WERI-Rb-1 (cell line): ENCODE measurements at regions not wholly inside any gene's neighbourhood (a gene's known extent, or its start where the extent isn't known, plus 50 kb on each side); places are given as distances from the start of the nearest gene placed in this dataset.
"Not testable (repeated sequence)": the region's sequence is repeated elsewhere in the genome, so short reads cannot be mapped to it uniquely, and the experiment has no call there.

Experiments
- DNase-seq: peaks from one replicate; pipeline ENCODE4 v3.0.0-alpha.2; 2020
- H3K27ac ChIP-seq: fragments of 250-450 bp; sonication (Bioruptor Pico); 2 replicates; pipeline ENCODE4 v1.5.1; 2020; ENCODE audit warnings: mild to moderate bottlenecking, moderate library complexity
- H3K27me3 ChIP-seq: fragments of 250-450 bp; sonication (Bioruptor Pico); 2 replicates; pipeline ENCODE4 v1.5.1; 2021; ENCODE audit warnings: mild to moderate bottlenecking, low read depth, moderate library complexity; ENCODE audit not compliant: insufficient read depth, severe bottlenecking
- H3K36me3 ChIP-seq: fragments of 250-450 bp; sonication (Bioruptor Pico); 2 replicates; pipeline ENCODE4 v1.5.1; 2020; ENCODE audit warnings: mild to moderate bottlenecking, moderate library complexity
- H3K4me3 ChIP-seq: 2 replicates; pipeline ENCODE4 v1.5.1; 2011; ENCODE audit warnings: low read depth, mild to moderate bottlenecking, control low read depth, low read length
- H3K9me3 ChIP-seq: fragments of 250-450 bp; sonication (Bioruptor Pico); 2 replicates; pipeline ENCODE4 v1.5.1; 2021; ENCODE audit warnings: mild to moderate bottlenecking, moderate library complexity; ENCODE audit not compliant: severe bottlenecking
- TF ChIP-seq, protein P1 (sequence below): IDR thresholded peaks from 2 replicates; pipeline ENCODE4 v1.5.1; 2011; ENCODE audit warnings: low read depth, mild to moderate bottlenecking, control low read depth, inconsistent platforms, low read length

DNA sequence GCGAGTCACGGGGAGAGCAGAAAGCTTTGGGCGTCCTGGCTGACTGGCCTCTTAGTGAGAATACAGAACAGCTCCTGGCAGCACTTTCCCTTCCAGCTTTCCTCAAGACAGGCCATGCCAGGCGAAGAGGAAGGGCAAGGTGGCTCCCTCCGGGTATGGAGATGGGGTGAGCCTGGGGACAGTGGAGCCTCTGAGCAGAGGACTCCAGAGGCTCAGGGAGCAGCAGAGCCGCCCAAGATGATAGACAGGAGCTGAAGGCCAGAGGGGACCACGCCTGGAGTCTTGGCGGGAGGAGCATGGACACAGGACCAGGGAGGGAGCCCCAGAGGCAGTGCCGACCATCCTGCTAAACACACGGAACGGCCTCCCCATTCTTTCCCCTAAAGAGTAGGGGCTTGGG, 229.1 kb downstream of the TM9SF2 start:
- Histone ChIP-seq H3K9me3 (no peaks in the 10 kb centered on the region), H3K36me3 (no peaks in the 10 kb centered on the region), H3K27ac (no peak overlapping the region), H3K27me3 (no peaks in the 10 kb centered on the region), H3K4me3 (no peak overlapping the region)
- TF ChIP-seq, protein P1, sequence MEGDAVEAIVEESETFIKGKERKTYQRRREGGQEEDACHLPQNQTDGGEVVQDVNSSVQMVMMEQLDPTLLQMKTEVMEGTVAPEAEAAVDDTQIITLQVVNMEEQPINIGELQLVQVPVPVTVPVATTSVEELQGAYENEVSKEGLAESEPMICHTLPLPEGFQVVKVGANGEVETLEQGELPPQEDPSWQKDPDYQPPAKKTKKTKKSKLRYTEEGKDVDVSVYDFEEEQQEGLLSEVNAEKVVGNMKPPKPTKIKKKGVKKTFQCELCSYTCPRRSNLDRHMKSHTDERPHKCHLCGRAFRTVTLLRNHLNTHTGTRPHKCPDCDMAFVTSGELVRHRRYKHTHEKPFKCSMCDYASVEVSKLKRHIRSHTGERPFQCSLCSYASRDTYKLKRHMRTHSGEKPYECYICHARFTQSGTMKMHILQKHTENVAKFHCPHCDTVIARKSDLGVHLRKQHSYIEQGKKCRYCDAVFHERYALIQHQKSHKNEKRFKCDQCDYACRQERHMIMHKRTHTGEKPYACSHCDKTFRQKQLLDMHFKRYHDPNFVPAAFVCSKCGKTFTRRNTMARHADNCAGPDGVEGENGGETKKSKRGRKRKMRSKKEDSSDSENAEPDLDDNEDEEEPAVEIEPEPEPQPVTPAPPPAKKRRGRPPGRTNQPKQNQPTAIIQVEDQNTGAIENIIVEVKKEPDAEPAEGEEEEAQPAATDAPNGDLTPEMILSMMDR = no peak
- DNase-seq = no peak

DNA sequence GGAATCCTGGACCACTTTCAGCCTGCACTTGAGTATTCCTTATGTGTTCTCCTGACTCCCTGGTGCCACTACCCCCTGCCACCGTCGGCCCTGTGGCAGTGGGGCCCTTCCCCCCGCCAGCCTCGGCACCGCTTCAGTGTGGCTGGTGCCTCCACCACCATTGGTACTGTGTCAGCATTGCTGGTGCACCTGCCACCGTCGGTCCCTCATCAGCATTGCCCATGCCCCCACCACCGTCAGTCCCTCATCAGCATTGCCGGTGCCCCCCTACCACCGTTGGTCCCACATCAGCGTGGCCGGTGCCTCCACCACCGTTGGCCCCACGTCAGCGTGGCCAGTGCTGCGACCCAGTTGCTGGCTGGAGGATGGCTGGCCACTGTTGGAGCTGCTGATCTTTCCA, 228.5 kb downstream of the TM9SF2 start:
- no peaks in the 10 kb centered on the region for H3K36me3 ChIP-seq
- TF ChIP-seq, protein P1 = no peak
- no peaks in the 10 kb centered on the region for H3K27me3 ChIP-seq
- no peak for DNase-seq
- no peaks in the 10 kb centered on the region for H3K9me3 ChIP-seq
- H3K27ac ChIP-seq = no peak overlapping the region
- no peak overlapping the region for H3K4me3 ChIP-seq

DNA sequence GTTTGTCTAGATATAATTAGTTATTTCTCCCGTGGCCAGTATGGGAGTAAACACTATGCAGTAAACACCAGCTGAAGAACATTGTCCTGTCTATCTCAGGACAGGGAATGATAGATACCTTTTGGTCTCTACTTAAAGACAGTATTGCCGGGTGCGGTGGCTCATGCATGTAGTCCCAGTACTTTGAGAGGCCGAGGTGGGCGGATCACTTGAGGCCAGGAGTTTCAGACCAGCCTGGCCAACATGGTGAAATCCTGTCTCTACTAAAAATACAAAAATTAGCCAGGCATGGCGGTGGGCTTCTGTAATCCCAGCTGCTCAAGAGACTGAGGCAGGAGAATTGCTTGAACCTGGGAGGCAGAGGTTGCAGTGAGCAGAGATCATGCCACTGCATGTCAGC, 226.4 kb downstream of the TM9SF2 start:
- not testable (repeated sequence) for H3K36me3 ChIP-seq, H3K9me3 ChIP-seq, H3K27ac ChIP-seq, H3K27me3 ChIP-seq, H3K4me3 ChIP-seq, DNase-seq

DNA sequence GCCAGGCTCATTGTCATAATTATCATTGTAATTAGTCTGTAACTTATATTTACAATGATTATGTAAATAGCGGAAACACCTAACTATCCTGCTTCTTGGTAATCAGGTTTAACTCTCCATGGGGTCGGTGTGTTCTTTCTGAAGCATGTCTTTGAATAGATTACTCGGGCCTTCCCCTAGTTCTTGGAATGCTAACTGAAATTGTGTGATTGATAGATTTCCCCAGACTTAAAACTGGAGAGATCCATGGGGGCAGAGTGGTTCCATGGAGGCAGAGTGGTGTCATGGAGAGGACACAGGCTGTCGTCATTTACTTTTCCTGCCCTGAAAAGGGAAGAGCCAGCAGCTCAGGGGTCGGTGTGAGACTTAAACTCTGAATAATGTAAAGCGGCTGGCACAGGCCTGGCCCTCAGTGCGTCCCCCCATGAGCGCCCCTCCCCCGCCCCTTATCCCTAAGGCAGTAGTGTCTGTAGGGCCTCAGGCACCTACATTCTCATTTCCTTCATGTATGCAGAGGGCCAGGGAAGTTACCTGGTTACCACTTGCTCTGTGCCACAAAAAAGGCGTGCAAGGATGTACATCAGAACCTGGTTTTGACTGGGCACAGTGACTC, 225.1 kb downstream of the TM9SF2 start:
- Histone ChIP-seq H3K27ac (no peak overlapping the region), H3K4me3 (no peak overlapping the region), H3K9me3 (no peaks in the 10 kb centered on the region), H3K27me3 (no peaks in the 10 kb centered on the region), H3K36me3 (no peaks in the 10 kb centered on the region)
- TF ChIP-seq, protein P1 = no peak
- DNase-seq = no peak

DNA sequence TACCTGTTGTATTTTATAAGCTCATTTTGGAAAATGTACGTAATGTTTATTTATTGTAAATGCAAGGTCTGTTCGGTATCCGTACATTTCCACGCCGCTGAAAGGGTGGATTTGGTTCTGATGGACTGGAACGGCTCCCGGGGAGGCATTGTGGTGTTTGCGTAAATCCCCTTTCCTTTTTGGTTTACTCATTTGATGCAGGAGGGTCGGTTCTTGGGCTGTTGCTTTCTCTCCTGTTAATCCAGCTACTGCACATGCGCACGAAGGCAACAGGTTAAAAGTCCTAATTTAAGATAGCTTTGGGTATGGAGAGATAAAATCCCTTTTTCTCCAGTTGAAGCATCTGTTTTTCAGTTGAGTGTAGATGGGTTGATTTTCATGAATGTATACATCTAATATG, 224.4 kb downstream of the TM9SF2 start:
- TF ChIP-seq, protein P1 = no peak
- no peak for DNase-seq
- H3K27me3 ChIP-seq = no peaks in the 10 kb centered on the region
- H3K36me3 ChIP-seq = no peaks in the 10 kb centered on the region
- no peak overlapping the region for H3K27ac ChIP-seq
- no peaks in the 10 kb centered on the region for H3K9me3 ChIP-seq
- no peak overlapping the region for H3K4me3 ChIP-seq

DNA sequence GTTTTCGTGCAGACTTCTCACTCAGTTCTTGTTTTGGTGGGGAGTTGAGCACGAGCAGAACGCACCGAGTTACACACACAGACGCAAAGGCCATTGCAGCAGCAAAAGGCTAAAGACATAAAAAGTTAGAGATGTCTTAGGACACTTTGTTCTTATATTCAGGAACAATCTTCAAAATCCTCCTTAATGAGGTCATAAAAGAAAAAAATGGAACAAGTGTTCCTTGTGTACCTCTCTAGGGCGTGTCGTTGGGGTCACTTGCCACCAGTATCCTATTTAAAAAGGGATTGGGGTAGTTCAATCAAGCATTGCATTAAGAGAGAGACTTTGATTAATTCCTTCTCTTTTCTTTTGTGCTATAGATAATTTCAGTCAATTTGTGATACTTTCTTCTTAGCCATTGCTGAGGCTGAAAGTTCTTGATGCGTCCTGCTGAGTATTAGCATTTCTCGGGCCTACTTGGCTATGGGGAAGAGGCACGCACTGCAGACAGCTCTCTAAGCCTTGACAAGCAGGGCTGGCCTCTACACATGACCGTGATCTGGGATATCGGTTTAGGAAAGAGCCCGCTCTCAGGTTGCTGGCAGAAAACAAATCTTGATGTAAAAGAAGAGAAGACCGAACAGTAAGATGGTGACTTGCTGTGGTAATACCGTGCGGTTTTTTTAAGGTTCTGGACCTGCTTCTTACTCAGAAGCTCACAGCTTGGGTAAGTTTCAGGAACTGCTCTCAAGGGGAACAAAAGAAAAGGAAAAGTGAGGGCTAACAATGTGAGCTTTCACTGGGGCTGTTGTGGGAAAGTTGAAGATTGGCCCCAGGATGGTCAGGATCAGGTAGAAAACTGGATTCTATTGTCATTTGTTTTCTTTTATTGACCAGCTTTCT, 223.6 kb downstream of the TM9SF2 start:
- H3K27ac ChIP-seq = no peak overlapping the region
- TF ChIP-seq, protein P1 = no peak
- no peak for DNase-seq

More for the DNA sequence above, 223.6 kb downstream of the TM9SF2 start:
- H3K4me3 ChIP-seq = no peak overlapping the region
- no peaks in the 10 kb centered on the region for H3K9me3 ChIP-seq
- H3K36me3 ChIP-seq = no peaks in the 10 kb centered on the region
- no peaks in the 10 kb centered on the region for H3K27me3 ChIP-seq
